GM18909 (cell line): ENCODE measurements at regions not wholly inside any gene's neighbourhood (a gene's known extent, or its start where the extent isn't known, plus 50 kb on each side); places are given as distances from the start of the nearest gene placed in this dataset.
"Not testable (repeated sequence)": the region's sequence is repeated elsewhere in the genome, so short reads cannot be mapped to it uniquely, and the experiment has no call there.

ENCODE experiments used
- ATAC-seq: cut with Tn5 transposase; IDR thresholded peaks from one replicate; pipeline ENCODE4 v1.9.1; 2021; ENCODE audit warnings: mild to moderate bottlenecking; ENCODE audit not compliant: unreplicated experiment, poor library complexity

DNA sequence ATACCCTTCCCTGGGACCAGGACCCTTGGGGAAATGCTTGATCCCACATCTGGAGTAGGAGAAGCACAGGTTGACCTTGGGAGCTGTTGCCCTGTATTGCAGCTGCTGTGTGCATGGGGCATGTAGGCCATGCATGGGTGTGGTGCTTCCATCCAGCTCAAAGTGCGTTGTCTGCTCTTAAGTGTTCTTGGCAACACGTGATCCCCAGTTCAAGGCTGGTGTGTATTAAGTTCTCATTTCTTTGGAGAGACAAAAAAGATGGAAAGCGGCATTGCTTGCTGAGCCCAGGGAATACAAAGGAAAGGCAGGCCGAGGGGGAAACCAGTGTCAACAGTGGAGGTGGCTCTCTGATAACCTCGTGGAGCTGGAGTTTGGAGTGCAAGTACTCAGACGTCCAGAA lies 110.7 kb downstream of the RTP5 start:
- no peak for ATAC-seq

DNA sequence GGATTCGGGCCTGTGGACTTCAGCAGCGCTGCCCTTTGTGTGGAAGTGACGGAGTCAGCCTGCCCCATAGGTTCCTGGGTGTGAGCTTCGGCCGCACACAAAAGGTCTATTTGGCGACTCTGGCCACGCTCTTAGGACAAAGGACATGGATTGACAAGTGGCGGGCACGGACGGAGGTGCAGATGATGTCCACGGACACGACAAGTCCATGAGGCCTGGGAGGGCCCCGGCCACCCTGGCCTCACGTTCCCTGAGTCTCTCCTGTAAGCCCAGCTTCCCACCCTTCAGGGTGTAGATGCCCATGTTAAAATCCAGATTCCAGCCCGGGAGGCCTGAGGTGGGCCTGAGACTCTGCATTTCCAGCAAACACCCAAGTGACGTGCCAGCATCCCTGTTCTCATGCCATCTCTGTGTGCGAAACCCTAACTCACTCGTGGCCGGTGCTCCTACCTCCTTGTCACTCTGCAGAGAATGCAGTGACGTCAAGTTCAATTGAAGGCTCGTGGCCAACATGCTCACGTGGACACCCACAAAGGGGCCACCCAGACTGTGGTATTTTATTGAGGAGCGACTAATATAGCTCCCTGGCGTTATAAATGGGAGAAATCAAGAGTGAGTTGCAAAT lies 111.7 kb downstream of the RTP5 start:
- no peak for ATAC-seq

DNA sequence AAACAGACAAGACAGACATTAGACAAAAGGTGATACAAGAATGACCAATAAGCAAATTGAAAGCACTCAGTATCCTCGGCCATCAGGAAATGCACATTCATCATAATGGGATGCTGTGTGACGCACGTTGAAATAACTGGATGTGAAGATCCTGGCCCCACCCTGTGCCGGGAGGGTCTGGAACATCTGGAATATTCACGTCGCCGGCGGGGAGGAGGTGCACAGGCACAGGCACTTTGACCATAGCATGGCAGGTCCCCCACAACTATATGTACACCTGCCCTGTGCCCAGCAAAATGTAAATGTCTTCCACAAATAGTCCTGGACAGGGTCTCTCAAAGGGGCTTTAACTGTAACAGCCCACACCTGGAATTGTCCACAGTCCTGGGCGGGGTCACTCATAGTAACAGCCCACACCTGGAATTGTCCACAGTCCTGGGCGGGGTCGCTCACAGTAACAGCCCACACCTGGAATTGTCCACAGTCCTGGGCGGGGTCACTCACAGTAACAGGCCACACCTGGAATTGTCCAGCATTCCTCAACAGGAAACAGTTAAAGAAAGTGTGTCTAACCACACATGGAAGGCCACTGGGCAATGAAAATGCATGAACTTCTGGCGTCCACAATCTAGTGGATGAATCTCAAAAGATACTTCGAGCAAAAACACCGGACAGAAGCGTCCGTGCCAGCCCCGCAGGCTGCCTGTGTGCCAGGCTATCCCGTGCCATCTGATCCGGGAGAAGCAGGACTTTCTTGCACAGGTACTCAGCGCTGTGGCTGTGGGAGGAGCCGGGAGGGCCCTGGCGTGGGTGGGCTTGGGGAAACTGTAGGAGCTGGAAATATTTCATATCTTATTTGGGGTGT lies 113.4 kb downstream of the RTP5 start:
- no peak for ATAC-seq

DNA sequence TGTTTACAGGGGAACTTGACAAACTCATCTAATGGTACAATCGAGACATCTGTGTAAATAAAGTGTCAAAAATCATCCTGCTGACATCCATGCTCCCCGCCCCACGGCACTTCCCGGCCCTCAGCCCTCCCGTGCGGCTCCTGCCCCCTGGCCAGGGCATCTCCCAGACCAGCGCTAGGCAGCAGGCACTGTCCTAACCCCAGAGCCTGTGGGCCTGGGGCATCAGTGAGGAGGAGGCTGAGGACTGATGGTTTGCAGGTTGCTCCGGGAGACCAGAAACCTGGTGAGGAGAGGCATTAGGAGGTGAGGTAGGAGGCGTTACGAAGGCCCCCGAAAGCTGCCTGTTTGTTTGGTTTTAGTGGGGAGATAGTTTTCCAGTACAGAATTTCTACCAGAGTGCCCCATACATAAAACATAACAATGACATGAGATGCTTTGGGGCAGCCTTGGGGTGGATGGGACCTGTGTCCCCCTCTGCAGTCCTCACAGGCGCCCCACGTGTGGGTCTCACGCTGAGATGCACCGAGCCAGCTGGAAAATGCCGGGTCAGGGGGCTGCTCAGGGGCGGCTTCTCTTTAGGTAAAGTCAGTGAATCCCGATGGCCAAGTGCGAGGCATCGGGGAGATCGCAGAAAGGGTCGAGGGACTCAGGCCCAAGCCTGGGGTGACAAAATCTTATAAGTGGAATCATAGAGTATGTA lies 114.2 kb downstream of the RTP5 start:
- ATAC-seq, result no peak

DNA sequence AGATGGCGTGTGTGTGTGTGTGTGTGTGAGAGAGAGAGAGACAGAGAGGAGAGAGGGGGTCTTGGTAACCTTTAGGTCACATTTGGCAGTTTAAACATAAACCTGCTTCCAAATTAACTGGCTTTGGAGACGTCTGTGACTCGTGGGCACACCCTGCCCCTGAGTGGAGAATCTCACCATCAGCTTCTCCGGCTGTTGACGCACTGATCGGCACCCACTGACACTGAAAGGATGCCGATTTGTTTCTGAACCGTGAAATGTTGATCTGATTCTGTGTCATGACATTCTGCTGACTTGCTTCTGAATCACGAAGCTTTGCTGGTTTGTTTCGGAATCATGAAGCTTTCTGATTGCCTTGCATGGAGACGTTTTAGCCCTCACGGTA lies 114.7 kb downstream of the RTP5 start:
- no peak for ATAC-seq

DNA sequence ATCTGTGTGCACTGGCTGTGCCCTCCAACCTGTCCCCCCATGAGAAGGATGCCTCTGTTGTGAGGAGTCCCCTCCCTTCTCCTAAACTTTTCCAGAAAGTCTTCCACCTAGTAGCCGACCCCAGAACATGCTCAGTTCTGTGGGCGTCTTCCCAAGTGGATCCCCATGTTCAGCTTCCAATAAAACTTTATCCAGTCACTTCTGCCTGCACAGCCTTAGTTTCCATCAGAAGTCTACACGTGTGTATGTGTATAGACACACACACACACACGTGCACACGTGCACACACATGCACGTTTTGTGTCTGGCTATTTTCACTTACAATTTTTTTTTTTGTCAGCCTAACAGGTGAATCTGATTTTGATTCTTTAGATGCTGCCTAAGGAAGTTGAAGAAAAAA lies 115.1 kb downstream of the RTP5 start:
- no peak for ATAC-seq

DNA sequence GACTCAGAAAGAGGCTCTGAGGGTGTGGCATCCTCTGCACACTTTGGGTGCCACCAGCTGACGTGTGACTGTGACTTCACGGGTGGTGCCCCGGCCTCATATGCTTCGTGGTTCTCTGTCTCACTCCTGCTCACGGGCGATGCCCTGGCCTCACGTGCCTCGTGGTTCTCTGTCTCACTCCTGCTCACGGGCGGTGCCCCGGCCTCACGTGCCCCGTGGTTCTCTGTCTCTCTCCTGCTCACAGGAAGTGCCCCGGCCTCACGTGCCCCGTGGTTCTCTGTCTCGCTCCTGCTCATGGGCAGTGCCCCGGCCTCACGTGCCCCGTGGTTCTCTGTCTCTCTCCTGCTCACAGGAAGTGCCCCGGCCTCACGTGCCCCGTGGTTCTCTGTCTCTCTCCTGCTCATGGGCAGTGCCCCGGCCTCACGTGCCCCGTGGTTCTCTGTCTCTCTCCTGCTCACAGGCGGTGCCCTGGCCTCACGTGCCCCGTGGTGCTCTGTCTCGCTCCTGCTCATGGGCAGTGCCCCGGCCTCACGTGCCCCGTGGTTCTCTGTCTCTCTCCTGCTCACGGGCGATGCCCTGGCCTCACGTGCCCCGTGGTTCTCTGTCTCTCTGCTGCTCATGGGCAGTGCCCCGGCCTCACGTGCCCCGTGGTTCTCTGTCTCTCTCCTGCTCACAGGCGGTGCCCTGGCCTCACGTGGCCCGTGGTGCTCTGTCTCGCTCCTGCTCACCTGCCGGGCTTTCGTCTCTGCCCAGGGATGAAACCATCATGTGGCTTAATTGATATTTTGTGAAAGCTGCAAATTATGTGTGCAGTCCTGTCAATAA lies 115.8 kb downstream of the RTP5 start:
- not testable (repeated sequence) for ATAC-seq

DNA sequence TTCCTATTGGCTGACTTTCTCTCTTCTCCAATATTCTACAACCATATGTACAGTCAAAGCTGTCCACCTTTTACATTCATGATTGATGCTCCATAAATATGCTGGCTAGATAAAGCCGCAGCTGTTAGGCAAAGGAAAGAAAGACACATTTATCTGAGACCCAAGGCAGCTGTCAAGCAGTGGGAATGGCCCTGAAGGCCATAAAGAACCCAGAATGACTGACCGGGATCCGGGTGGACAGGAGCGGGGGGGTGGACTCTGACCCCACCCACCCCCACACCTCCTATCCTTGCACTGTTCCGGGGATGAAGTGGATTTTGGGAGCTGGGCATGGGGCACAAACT lies 116.4 kb downstream of the RTP5 start:
- no peak for ATAC-seq

DNA sequence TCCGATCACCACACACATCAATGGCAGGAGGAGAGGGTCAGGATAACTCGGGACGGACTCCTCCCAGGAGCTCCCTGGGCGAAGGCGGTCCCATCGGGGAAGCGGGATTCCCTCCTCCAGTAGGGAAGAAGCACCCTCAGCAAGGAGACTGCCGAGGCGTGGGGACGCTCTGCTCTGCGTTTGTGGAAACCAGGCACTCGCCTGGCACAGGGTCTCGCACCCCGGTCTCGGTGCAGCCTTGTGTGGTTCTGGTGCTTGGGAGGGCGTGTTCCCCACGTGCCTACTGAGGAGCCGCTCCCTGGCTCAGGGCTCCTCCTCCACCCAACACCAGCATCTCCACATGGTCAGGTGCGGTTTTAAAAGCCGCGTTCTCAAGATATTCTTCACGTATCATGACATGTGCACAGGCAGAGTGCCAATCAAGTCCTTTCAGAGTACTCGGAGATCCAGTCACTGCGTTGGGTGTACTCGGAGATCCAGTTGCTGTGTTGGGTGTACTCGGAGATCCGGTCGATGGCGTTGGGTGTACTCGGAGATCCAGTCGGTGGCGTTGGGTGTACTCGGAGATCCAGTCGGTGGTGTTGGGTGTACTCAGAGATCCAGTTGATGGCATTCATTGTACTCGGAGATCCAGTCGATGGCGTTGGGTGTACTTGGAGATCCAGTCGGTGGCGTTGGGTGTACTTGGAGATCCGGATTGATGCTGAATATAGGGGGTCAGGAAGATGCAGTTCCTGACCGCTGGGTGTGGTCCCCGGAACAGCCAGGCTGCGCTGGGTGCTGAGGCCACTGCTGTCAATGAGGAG lies 117.5 kb downstream of the RTP5 start:
- ATAC-seq, result no peak

DNA sequence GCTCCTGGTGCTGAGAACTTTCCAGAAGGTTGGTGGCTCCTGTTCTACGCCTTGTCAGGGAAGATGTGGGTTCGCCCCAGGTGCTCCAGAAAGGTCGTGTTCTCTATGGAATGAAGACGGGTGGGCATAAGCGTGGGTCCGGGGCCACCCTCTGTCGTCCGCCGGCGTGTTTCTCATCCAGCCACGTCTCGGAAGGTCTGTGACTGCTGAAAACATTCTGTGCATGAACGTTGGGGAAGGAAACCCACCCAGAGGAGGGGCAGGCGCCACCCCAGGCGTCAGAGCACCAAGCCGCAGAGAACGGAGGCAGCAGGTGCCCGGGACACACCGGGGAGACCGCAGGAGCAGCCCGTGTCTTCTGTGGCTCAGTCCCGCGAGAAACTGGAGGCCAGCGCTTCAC lies 118.2 kb downstream of the RTP5 start:
- ATAC-seq, result no peak

DNA sequence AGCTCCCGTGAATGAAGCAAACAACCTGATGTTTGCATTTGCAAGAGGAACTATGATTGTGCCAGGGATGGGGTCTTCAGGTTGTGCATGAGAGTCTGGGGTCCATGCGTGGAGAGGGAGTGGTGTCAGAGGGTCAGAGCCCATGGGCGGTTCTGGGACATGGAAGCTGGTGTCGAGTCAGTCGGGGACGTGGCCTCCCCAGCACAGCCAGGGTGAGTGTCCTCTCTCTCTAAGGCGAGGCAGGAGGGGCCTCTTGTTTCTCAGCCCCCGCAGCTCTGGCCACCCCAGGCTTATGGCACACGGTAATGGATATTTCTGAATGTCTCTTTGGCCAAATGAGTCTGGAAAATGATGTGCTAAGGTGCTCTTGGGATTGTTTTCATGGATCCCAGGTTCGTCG lies 118.6 kb downstream of the RTP5 start:
- ATAC-seq, result no peak

DNA sequence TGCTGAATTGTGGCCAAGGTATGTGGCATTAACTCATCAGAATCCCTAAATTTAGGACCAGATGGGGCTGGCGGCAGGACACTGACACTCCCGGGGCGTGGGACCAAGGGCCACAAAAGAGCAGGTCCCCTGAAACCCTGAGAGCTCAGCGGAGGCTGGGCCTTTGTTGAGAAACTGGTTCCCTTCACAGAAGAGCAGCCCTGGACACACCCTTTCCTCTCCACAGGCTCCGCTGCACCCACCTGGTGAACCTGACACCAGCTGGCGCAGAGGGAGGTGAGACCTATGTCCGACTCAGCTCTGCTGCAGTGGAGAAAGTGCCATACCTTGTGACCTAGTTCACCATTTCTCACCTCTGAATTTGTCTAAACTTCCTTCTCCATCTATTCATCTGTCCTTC lies 119.5 kb downstream of the RTP5 start:
- ATAC-seq, result no peak

DNA sequence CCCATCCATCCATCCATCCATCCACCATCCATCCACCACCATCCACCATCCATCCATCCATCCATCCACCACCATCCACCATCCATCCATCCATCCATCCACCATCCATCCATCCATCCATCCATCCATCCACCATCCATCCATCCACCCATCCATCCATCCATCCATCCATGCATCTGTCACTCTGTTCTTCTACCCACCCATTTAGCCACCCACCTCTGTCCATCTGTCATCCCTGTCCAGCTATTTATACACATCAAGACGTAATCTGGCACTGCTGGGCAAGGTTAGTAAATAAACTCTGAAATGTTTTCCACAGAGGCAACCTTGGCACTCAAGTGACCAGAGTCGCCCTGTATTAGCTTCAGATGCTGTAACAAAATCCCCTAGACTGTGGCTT lies 120.9 kb downstream of the RTP5 start:
- ATAC-seq, result no peak

DNA sequence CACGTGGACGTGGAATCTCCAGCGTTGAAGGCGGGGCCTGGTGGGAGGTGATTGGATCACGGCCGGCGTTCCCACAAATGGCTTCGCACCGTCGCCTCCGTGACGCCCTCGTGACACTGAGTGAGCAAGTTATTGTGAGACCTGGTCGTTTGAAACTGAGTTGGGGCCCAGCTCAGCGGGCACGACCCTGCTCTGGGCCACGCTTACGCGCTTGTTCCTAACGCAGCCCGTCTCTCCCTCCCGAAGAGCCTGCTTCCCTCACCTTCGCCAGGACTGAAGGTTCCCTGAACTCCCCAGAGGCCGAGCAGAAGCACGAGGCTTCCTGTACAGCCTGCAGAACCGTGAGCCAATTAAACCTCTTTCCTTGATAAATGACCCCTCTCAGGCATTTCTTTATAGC lies 121.8 kb downstream of the RTP5 start:
- ATAC-seq, result no peak

DNA sequence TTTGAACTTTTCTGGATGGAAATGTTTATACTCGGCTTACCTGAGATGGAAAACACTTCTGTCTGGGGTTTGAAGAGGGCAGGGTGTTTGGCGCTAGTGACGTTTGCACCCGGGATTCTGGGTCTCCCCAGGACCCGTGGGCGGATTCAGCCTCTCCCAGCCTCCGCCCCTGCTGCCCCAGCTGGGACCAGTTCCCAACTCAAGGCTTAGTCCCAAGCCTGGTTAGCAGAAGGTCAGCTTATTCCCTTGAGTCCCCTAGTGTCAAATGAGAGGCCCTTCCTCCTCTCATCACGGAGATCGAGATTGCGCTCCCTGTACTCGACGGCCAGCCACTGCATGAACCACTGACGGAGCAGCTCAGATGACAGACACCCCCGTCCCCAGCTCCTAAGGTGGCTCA lies 123.2 kb downstream of the RTP5 start:
- no peak for ATAC-seq

DNA sequence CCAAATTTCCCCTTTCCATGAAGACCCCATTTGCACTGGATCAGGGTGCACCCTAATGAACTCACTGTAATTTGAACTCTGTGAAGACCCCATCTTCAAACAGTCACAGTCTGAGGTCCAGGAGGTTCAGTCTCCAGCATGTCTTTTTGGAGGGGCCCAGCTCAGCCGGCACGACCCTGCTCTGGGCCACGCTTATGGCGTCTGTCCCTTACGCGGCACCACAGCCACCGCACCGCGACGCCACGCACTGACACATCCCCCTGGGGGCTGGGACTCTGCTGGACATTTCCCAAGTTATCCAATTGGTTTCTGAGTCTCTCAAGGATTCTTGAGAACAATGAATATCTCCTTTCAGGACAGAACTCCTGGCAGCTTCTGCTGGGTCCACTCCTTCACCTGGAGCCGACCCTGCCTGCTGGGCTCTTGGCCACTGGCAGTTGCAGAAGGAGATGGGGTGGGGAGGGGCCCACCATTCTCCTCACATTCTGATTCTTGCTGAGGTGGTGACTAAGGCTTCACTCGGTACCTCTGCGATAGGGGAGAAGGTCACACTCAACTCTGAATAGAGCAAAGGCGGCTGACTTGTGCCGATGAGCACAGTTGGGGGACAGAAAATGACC lies 124.0 kb downstream of the RTP5 start:
- ATAC-seq, result no peak

DNA sequence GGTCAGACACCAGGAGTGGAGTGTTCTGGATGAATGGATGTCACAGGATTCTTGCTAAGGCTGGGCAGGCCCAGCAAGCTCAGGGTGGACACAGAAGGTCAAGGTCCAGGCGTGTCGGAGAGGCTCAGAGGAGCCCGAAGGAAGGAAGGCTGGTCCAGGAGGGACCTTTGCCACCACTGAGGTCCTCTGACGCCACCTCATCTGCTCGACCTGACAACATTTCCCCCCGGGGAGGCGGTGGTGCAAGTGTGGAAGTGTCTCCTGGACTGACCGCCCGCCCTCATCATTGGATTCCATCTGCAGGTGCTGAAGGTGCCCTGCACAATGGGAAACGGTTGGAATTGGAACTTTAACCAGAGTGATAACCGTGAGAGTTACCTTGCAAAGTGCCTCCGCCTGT lies 124.6 kb downstream of the RTP5 start:
- no peak for ATAC-seq

DNA sequence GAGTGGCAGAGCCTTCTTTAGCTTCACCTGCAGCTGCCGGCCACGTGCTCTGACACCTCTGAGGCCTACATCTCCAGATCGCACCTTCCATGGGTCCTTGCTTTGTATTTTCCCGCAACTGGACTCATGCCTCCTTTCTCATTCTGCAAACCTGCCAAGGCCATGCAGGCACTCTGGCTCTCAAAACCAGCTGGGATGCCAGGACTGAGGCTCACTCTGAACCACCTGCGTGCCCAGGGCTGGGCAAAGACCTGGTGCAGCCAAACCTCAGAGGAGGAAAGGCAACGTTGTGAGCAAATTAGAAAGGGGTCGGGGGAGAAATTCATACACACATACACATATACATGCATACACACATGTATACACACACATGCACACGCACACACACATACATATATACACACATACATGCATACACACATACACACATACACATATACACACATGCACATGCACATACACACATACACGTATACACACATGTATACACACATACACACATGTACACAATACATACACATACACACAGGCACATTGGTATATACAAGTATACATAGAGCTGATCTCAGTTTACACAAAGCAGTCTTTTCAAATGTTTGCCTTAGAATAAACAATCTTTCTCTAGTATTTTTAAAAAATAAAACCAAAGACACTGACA lies 125.2 kb downstream of the RTP5 start:
- no peak for ATAC-seq

DNA sequence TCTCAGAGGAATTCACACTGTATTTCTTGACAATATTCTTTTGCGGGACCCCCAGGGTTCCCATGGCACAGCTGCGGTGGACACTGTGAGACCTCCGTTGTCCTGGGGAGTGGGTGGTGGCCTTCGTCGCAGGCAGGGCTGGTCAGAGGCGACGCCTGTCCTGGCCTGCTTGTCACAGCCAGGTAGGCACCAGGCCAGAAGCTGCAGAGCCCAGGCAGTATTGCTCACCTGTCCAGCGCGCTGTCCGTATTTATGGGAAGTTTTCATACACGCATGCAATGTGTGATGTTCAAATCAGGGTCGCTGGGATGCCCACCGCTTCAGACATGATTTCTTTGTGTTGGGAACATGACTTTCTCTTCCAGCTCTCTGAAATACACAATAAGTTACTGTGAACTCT lies 126.6 kb downstream of the RTP5 start:
- no peak for ATAC-seq
